ENCODE measurements at regions not wholly inside any gene's neighbourhood (a gene's known extent, or its start where the extent isn't known, plus 50 kb on each side); places are given as distances from the start of the nearest gene placed in this dataset.

- Histone ChIP-seq H4K20me1 (ENCODE audit: control insufficient read depth, extremely low read depth, insufficient read depth, low read length) (no peaks in the 10 kb centered on the region), H2AFZ (ENCODE audit: control insufficient read depth, low read length) (no peak overlapping the region), H3K36me3 (ENCODE audit: control insufficient read depth in 2 of 2, extremely low read depth in 1 of 2, insufficient read depth in 2 of 2, low read length in 2 of 2) (no peaks in the 10 kb centered on the region), H3K79me2 (ENCODE audit: control insufficient read depth, insufficient read depth, low read length) (no peaks in the 10 kb centered on the region), H3K27ac (ENCODE audit: control insufficient read depth, insufficient read depth, low read length) (no peak overlapping the region), H3K4me1 (ENCODE audit: control insufficient read depth, extremely low read depth, insufficient read depth, low read length) (peaks cover 5% of the 10 kb centered on the region), H3K9me3 (ENCODE audit: control insufficient read depth, low read depth, low read length) (no peaks in the 10 kb centered on the region), H3K4me3 (ENCODE audit: control insufficient read depth in 2 of 3, extremely low read depth in 1 of 3, insufficient read depth in 2 of 3, low read depth in 1 of 3, low read length in 3 of 3) (no peak overlapping the region), H3K4me2 (ENCODE audit: control insufficient read depth, extremely low read depth, insufficient read depth, low read depth, low read length) (no peak overlapping the region), H3K9me1 (ENCODE audit: control insufficient read depth, extremely low read depth, insufficient read depth, low read length) (no peaks in the 10 kb centered on the region), H3K9ac (ENCODE audit: control insufficient read depth, extremely low read depth, insufficient read depth, low read length) (no peak overlapping the region), H3K27me3 (ENCODE audit: control insufficient read depth, extremely low read depth, insufficient read depth, low read length) (no peaks in the 10 kb centered on the region)
- TF ChIP-seq CTCF (optimal IDR thresholded peaks at IDR 0.05 in 1 of 3, IDR thresholded peaks at IDR 0.05 in 1 of 3, conservative IDR thresholded peaks at IDR 0.05 in 1 of 3; ENCODE audit: extremely low read depth in 1 of 3, insufficient read depth in 2 of 3, low read length in 3 of 3) (no peak), EZH2 (IDR thresholded peaks at IDR 0.05; ENCODE audit: low read length) (no peak)
- no peak for DNase-seq (ENCODE audit: low read depth, low spot score)
- FAIRE-seq, result no peak
- dilution Hi-C loops (cut with MboI; ENCODE audit: extremely low pct_ligation_motif_present, low sequenced_read_pairs), result no loop called here
Measured at GRCh38 chr16:35754391-35755369, 2295.3 kb downstream of the TP53TG3F start.

DNA sequence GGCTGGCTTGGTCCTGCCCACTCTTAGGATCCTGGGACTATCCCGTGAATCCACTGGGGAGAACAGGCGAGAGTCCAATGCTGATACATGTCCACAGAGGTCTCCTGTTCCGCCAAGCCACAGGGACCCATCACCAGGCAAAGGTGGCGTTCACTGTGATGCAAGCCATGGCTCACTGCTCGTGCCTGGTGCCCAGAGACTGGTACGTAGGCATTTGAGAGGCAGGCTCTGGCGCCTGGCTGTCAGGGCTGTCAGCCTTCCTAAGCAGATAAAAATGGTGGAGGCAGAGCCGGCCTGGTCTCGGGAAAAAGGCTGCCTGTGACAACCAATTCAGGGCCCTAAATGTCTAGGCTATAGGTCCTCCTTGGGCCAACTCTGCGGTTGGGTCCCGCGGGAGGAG, 2329.0 kb downstream of the TP53TG3F start:
- H3K9me3 ChIP-seq (ENCODE audit: control insufficient read depth, low read depth, low read length), result no peaks in the 10 kb centered on the region
- H2AFZ ChIP-seq (ENCODE audit: control insufficient read depth, low read length), result no peak overlapping the region
- H3K79me2 ChIP-seq (ENCODE audit: control insufficient read depth, insufficient read depth, low read length), result no peaks in the 10 kb centered on the region
- dilution Hi-C loops (cut with MboI; ENCODE audit: extremely low pct_ligation_motif_present, low sequenced_read_pairs), result no loop called here
- no peaks in the 10 kb centered on the region for H3K36me3 ChIP-seq (ENCODE audit: control insufficient read depth in 2 of 2, extremely low read depth in 1 of 2, insufficient read depth in 2 of 2, low read length in 2 of 2)
- FAIRE-seq (no peak), DNase-seq (ENCODE audit: low read depth, low spot score) (no peak)
- H3K9ac ChIP-seq (ENCODE audit: control insufficient read depth, extremely low read depth, insufficient read depth, low read length), result no peak overlapping the region
- TF ChIP-seq CTCF (optimal IDR thresholded peaks at IDR 0.05 in 1 of 3, IDR thresholded peaks at IDR 0.05 in 1 of 3, conservative IDR thresholded peaks at IDR 0.05 in 1 of 3; ENCODE audit: extremely low read depth in 1 of 3, insufficient read depth in 2 of 3, low read length in 3 of 3), result no peak
- H3K27me3 ChIP-seq (ENCODE audit: control insufficient read depth, extremely low read depth, insufficient read depth, low read length), result no peaks in the 10 kb centered on the region
- no peaks in the 10 kb centered on the region for H3K9me1 ChIP-seq (ENCODE audit: control insufficient read depth, extremely low read depth, insufficient read depth, low read length)
- H3K27ac ChIP-seq (ENCODE audit: control insufficient read depth, insufficient read depth, low read length), result no peak overlapping the region
- H4K20me1 ChIP-seq (ENCODE audit: control insufficient read depth, extremely low read depth, insufficient read depth, low read length), result no peaks in the 10 kb centered on the region
- H3K4me3 ChIP-seq (ENCODE audit: control insufficient read depth in 2 of 3, extremely low read depth in 1 of 3, insufficient read depth in 2 of 3, low read depth in 1 of 3, low read length in 3 of 3), result no peak overlapping the region
- H3K4me2 ChIP-seq (ENCODE audit: control insufficient read depth, extremely low read depth, insufficient read depth, low read depth, low read length), result no peak overlapping the region
- peaks cover 9% of the 10 kb centered on the region for H3K4me1 ChIP-seq (ENCODE audit: control insufficient read depth, extremely low read depth, insufficient read depth, low read length)

All from keratinocyte (primary cell).